Breast epithelium (tissue), 3 donors: ENCODE measurements at regions not wholly inside any gene's neighbourhood (a gene's known extent, or its start where the extent isn't known, plus 50 kb on each side); places are given as distances from the start of the nearest gene placed in this dataset.
"Not testable (repeated sequence)": the region's sequence is repeated elsewhere in the genome, so short reads cannot be mapped to it uniquely, and the experiment has no call there.

Source experiments
- CTCF ChIP-seq, 3 donors: fragments of 450-650 bp; IDR thresholded peaks; one replicate each; pipeline ENCODE4 v1.5.1; 2016 to 2017; ENCODE audit warnings: antibody characterized with exemption in 3 of 3, mild to moderate bottlenecking in 3 of 3, moderate library complexity in 3 of 3
- POLR2A ChIP-seq: fragments of 450-650 bp; IDR thresholded peaks from one replicate; pipeline ENCODE4 v1.6.1; 2016; ENCODE audit warnings: antibody characterized with exemption, mild to moderate bottlenecking, moderate library complexity

GRCh38 chr2:91527491-91528031 is 2836.1 kb downstream of the RPIA start:
- TF ChIP-seq POLR2A; CTCF (IDR thresholded peaks at IDR 0.05): not testable (repeated sequence)
